GM18520 (cell line): ENCODE measurements at regions not wholly inside any gene's neighbourhood (a gene's known extent, or its start where the extent isn't known, plus 50 kb on each side); places are given as distances from the start of the nearest gene placed in this dataset.

Experiments used
- ATAC-seq: cut with Tn5 transposase; IDR thresholded peaks from one replicate; pipeline ENCODE4 v1.9.1; 2021; ENCODE audit not compliant: unreplicated experiment

GRCh38 chr12:87280893-87281292 is 748.3 kb downstream of the C12orf50 start:
- peak; percentile 68 for ATAC-seq

DNA sequence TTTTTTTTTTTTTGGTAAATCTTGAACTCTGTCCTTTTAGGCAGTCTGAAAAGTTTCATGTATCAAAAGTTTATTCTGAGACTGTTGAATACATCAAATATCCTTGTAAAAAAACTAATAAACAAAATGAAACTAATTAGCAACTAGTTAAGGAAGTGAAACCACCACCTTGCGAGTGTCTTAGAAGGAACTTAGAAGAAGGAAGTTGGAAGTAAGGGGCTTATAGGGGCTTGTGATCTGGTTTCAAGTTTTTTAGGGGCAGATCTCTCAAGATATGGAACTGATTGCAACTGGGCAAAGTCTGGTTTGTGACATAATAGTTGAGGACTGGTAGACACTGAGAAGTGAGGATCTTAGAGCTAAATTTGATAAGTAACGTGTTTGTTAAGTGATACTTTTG is 748.8 kb downstream of the C12orf50 start:
- ATAC-seq = peak; percentile 65

DNA sequence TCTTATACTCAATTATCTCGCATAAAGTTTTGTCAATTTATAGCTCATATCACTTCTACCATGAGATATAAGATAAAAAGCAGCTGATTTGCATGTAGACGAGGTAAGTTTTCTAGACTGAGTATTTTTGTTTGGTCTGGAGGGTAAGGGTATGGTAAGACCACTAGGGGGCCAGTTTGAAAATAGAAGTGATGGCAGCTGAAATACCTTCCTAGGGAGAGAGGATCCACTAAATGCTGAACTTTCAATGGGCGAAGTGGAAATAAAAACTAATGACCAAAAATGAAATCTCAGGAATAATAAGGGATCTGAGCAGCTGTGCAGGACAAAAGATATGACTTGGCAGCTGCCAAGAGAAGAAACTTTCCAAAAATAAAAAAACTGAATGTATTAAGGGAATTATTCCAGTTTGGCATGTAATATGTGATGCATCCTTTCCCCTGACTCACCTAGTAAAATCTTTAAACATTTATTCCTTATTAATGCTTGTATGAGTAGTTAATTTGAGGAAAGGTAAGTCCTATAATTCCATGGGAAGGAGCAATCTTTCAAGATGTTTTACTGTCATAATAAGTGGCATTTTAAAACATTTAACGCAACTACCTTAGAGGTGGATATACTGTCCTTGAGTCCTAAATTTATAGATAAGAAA is 754.5 kb downstream of the C12orf50 start:
- ATAC-seq = peak; percentile 60

DNA sequence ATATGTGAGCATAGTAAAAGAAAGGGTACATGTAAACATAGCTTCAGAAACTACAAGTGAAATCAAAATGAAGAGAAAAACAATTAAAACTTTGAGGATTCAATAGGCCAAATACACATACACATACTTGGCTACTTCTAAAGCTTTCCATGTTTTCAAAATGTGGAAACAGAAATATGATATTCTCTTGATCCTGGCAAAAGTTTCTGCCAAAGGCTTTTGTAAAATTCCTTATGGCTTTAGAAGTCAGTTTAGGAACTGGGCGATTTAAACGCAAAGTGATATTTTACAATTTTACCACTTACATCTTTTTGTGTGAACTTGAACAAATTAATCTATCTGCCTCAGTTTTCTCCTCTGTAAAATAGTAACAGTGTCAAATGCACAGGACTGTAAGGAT is 756.4 kb downstream of the C12orf50 start:
- ATAC-seq = no peak

DNA sequence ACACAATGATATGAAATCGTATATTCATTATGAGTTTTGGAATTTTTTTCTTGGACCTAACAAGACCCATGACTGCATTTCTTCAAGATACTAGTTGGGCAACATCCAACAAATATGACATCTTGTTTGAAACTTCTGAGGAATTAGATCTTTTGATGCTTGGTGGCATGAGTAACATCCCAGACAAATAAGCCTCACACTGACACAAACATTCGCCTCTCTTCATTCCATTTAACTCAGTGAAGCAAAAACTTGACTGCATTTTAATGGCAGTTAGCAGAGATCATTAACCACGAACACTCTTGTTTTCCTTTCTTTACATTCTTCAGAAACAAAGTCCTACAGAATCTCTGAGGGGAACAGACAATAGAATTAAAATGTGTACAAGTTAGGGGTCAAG is 758.3 kb downstream of the C12orf50 start:
- no peak for ATAC-seq

- ATAC-seq = no peak
These were observed 762.9 kb downstream of the C12orf50 start for GRCh38 chr12:87266305-87266704.

DNA sequence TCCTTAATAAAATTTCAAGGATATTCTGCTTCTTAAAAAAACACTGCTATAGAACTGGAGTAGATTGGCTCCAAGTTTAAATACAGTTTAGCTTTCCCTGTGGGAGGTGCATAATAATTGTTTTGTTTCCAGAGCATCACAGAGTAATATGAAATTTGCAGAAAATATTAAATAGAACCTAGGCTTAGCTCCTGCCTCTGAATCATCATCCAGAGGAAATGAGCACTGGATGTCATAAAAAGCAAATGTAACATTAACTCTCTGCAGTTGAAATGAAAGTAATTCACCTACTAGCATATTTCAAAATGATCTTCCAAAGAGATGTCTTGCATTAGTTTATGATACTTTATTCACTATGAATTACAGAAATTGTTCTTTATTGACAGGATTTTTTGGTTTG is 769.8 kb downstream of the C12orf50 start:
- no peak for ATAC-seq

DNA sequence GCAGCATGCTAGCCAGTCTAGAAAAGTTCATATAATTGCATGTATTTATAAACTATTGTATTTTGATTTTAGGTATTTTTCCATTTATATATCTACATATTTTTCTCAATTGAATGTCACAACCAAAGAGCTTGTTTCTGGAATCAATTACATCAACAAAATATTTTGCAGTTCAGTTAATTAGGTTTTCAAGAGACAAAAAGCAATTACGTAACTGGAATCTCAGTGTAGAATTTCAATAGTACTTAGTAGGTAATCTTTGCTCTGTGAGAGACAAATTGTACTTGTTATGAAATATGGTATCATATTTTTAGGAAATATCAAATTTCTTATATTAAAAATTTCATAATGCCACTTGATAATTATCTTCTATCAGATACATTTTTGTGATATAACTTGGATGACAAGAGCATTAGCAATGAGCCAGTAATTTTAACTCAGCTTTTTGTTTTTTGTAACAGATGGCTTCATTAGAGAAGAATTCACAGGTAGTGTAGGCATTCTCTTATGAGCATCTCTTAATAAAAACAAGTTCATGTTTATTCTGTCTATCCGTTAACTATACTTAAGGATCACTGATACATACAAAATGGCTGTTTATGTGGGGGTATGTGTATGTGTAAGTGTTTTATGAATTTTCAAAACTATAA is 774.7 kb downstream of the C12orf50 start:
- no peak for ATAC-seq

DNA sequence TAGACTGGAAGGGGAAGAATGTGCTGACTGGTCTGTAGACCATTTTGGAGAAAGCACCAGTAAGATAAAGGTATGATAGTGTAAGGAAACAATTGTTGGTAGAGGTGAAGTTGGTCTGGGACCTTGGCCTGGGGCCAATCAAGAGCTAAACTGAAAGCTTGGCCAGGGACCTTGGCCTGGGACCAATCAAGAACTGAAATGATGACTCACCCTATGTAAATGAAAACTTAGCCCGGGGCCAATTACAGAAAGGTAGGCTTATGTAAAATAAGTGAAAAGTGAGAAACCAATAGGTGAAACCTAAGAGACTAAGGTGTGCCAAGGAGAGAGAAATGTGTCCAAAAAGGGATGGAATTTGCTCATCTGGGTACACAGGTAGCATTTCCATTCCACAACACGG is 776.0 kb downstream of the C12orf50 start:
- no peak for ATAC-seq

- no peak for ATAC-seq
These were observed 782.5 kb downstream of the C12orf50 start for GRCh38 chr12:87246726-87247125.

GRCh38 chr12:87238466-87238865 is 790.7 kb downstream of the C12orf50 start:
- ATAC-seq = no peak

- ATAC-seq = no peak
These were observed 794.3 kb downstream of the C12orf50 start for GRCh38 chr12:87234898-87235297.

- no peak for ATAC-seq
These were observed 795.5 kb downstream of the C12orf50 start for GRCh38 chr12:87233671-87234070.

- ATAC-seq = no peak
These were observed 797.4 kb downstream of the C12orf50 start for GRCh38 chr12:87231818-87232217.

- no peak for ATAC-seq
These were observed 798.8 kb downstream of the C12orf50 start for GRCh38 chr12:87230441-87230840.

GRCh38 chr12:87227162-87227561 is 802.0 kb downstream of the C12orf50 start:
- no peak for ATAC-seq

DNA sequence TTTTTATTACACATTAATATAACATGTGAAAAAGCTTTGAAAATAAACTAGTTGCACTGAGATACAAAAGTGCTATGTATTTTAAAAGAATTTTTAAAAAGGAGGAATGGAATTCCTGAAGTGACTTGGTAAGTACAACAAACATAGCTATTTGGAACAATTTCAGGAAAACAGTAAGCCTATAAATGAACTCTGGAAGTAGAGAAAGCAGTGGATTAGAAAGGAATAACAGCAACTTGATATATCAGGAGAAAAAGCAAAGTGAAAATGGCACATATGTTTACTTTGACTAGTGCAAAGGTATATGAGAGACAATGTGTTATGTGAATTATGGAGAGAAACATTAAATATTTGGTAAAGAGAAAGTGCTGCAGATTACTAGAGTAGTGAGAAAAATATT is 811.7 kb downstream of the C12orf50 start:
- ATAC-seq = no peak

- ATAC-seq = no peak
These were observed 812.8 kb downstream of the C12orf50 start for GRCh38 chr12:87216436-87216835.

- no peak for ATAC-seq
These were observed 827.0 kb downstream of the C12orf50 start for GRCh38 chr12:87202189-87202588.

DNA sequence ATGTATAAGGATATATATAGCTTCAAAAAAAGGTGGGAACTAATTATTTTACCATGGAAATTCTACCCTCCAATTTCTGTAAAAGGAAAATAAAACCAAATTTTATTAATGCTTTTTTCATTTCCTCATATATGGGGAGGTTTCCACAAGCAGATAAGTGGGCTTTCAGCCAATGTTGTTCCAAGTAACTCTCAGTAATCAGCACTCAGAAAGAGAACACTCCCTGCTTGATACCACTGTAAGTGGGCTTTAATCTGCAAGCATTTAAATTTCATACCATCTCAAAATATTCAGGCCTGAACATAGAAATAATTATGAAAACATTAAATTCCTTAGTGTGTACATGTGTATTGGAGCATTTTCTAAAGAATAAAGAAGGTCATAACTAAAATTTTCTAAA is 827.6 kb downstream of the C12orf50 start:
- no peak for ATAC-seq

DNA sequence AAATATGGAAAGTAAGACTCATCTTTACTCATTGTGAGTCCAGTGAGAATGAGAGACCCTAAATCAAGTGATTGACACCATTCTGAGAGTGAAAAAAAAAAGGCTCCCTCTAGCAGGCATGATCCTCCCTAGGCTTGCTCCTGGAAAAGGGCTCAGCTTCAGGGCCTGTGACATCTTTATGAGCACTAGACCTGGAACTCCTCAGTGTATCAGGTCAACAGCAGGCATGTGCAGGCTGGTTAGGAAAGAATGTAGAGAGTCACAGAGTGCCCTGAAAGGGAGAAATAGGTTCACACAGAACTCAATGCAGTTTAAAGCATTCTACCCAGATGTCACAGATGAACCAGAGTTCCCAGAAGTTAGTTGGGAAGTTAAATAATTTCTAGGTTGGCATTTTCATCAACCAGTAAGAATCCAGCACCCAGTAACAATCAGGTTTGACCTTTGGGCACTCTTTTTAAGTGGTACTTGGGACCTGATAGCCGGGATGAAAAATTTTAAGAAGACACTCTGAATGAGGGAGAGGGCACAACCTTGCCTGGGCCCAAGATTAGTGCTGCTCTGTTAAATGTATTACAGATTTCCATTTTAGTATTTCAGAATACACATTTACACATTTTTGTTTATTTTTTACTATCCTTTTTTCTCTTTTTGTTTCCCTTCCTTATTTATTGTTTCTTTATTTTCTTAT is 828.8 kb downstream of the C12orf50 start:
- no peak for ATAC-seq

GRCh38 chr12:87198181-87198580 is 831.0 kb downstream of the C12orf50 start:
- ATAC-seq = no peak
